WERI-Rb-1 (cell line): ENCODE measurements at regions not wholly inside any gene's neighbourhood (a gene's known extent, or its start where the extent isn't known, plus 50 kb on each side); places are given as distances from the start of the nearest gene placed in this dataset.

Source experiments
- DNase-seq: peaks from one replicate; pipeline ENCODE4 v3.0.0-alpha.2; 2020
- H3K27ac ChIP-seq: fragments of 250-450 bp; sonication (Bioruptor Pico); 2 replicates; pipeline ENCODE4 v1.5.1; 2020; ENCODE audit warnings: mild to moderate bottlenecking, moderate library complexity
- H3K27me3 ChIP-seq: fragments of 250-450 bp; sonication (Bioruptor Pico); 2 replicates; pipeline ENCODE4 v1.5.1; 2021; ENCODE audit warnings: mild to moderate bottlenecking, low read depth, moderate library complexity; ENCODE audit not compliant: insufficient read depth, severe bottlenecking
- H3K36me3 ChIP-seq: fragments of 250-450 bp; sonication (Bioruptor Pico); 2 replicates; pipeline ENCODE4 v1.5.1; 2020; ENCODE audit warnings: mild to moderate bottlenecking, moderate library complexity
- H3K4me3 ChIP-seq: 2 replicates; pipeline ENCODE4 v1.5.1; 2011; ENCODE audit warnings: low read depth, mild to moderate bottlenecking, control low read depth, low read length
- H3K9me3 ChIP-seq: fragments of 250-450 bp; sonication (Bioruptor Pico); 2 replicates; pipeline ENCODE4 v1.5.1; 2021; ENCODE audit warnings: mild to moderate bottlenecking, moderate library complexity; ENCODE audit not compliant: severe bottlenecking
- CTCF ChIP-seq: IDR thresholded peaks from 2 replicates; pipeline ENCODE4 v1.5.1; 2011; ENCODE audit warnings: low read depth, mild to moderate bottlenecking, control low read depth, inconsistent platforms, low read length

- H3K27ac ChIP-seq: no peak overlapping the region
- no peak overlapping the region for H3K4me3 ChIP-seq
- H3K9me3 ChIP-seq: no peaks in the 10 kb centered on the region
- peaks cover 71% of the 10 kb centered on the region for H3K27me3 ChIP-seq
- TF ChIP-seq CTCF: no peak
- H3K36me3 ChIP-seq: no peaks in the 10 kb centered on the region
- no peak for DNase-seq
Observed at GRCh38 chr5:148933903-148934432, 107.6 kb downstream of the ADRB2 start.

- no peak for DNase-seq
- Histone ChIP-seq H3K36me3 (no peaks in the 10 kb centered on the region), H3K4me3 (no peak overlapping the region), H3K27me3 (peaks cover 62% of the 10 kb centered on the region), H3K27ac (no peak overlapping the region), H3K9me3 (no peaks in the 10 kb centered on the region)
- no peak for TF ChIP-seq CTCF
Observed at GRCh38 chr5:148934895-148935400, 108.5 kb downstream of the ADRB2 start.

DNA sequence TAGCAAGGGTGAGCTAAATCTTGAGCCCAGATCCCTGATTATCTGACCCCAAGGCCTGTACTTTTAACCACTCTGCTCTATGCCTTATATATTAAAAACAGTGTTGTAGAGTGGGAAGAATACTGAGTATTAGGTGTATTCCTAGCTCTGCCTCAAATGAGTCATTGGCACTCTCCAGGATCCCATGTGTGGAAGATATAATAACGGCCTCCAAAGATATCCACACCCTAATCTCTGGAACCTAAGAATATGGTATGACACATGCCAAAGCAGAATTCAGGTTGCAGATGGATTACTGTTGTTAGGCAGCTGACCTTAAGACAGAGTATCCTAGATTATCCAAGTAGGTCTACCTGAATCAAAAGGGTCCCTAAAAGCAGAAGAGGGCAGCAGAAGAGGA lies 110.8 kb downstream of the ADRB2 start:
- Histone ChIP-seq H3K27ac (no peak overlapping the region), H3K9me3 (no peaks in the 10 kb centered on the region), H3K36me3 (no peaks in the 10 kb centered on the region), H3K4me3 (no peak overlapping the region), H3K27me3 (peaks cover 58% of the 10 kb centered on the region)
- no peak for DNase-seq
- no peak for TF ChIP-seq CTCF

DNA sequence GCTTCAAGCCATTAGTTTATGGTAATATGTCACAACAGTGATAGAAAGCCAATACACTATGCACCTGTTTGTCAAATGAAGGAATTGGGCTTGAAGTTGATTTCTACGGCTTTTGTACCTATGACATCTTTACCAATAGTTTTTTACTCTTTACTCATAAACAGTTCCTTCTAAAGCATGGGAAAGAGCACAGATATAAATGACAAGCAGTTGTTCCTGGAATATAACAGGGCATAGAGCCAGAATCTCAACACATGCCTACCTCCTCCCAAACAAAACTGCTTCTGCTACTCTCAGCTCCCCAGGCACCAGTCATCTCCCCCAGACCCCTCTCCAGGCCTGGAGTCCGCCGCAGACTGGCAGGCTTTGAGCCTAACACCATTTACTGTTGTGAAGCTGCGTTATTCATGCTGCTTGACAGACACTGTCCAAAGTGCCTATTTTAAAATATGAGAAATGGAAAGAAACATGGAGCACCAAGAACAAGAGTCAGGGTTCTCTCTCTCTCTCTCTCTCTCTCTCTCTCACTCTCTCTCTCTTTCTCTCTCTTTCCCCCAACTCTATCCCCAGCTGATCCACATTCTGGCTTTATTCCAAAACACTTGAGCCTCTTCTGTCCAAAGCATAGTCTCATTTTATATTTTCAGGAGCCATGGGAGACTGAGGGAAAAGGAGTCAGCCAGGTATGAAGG lies 111.6 kb downstream of the ADRB2 start:
- DNase-seq: no peak
- TF ChIP-seq CTCF: no peak

DNA sequence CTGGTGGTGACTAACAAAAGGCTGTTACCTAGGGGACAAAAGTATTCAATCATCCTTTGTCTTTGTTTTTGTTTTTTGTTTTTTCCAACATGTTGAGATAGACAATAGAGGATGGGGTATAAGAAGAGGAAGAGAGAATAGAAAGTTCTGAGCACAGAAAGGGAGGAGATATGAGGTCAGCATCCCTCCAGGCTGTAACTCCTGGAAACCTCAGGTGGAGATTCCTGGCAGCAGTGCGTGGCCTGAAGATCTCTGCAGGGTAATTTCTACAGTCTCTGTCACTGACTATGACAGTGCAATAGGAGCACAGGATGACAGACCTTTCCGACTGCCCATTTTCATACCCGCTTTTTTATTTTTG lies 112.1 kb downstream of the ADRB2 start:
- no peak overlapping the region for H3K4me3 ChIP-seq
- H3K9me3 ChIP-seq: no peaks in the 10 kb centered on the region
- no peak for DNase-seq
- TF ChIP-seq CTCF: no peak
- no peak overlapping the region for H3K27ac ChIP-seq
- H3K36me3 ChIP-seq: no peaks in the 10 kb centered on the region
- H3K27me3 ChIP-seq: peaks cover 46% of the 10 kb centered on the region

More for the DNA sequence above, 111.6 kb downstream of the ADRB2 start:
- no peaks in the 10 kb centered on the region for H3K36me3 ChIP-seq
- no peak overlapping the region for H3K4me3 ChIP-seq
- no peaks in the 10 kb centered on the region for H3K9me3 ChIP-seq
- peaks cover 52% of the 10 kb centered on the region for H3K27me3 ChIP-seq
- H3K27ac ChIP-seq: no peak overlapping the region
